Caco-2 (cell line): ENCODE measurements at regions not wholly inside any gene's neighbourhood (a gene's known extent, or its start where the extent isn't known, plus 50 kb on each side); places are given as distances from the start of the nearest gene placed in this dataset.

Experiments used
- BruUV-seq: library from RNA; stranded (reverse); fragments of 400-500 nt; replicated peaks from 2 replicates; lab custom pipeline; 2021; lab: Mats Ljungman, UMichigan
- CTCF ChIA-PET: fragments of 300-600 bp; sonication (Branson Sonifier 250); formaldehyde crosslinking; loops from one replicate; lab custom pipeline; 2022; ENCODE audit warnings: antibody characterized with exemption; lab: Charles Lee
- POLR2A ChIA-PET: fragments of 300-600 bp; sonication (Branson Sonifier 250); formaldehyde crosslinking; loops from one replicate; lab custom pipeline; 2022; ENCODE audit warnings: antibody characterized with exemption; lab: Charles Lee
- DNase-seq, 2 experiments: peaks; one replicate each; pipeline versions ENCODE4 v3.0.0 to v3.0.0-alpha.2; 2020 to 2022
- H3K27me3 ChIP-seq: replicated peaks from 2 replicates; pipeline ENCODE4 v1.6.0; 2011; ENCODE audit warnings: low read length; ENCODE audit not compliant: control insufficient read depth, insufficient read depth
- H3K36me3 ChIP-seq: 2 replicates; pipeline ENCODE4 v1.5.1; 2011; ENCODE audit warnings: low read length; ENCODE audit not compliant: control insufficient read depth, insufficient read depth
- H3K4me1 ChIP-seq: fragments of 250-450 bp; sonication (Bioruptor Pico); 2 replicates; pipeline ENCODE4 v1.5.1; 2020; ENCODE audit warnings: mild to moderate bottlenecking
- H3K4me3 ChIP-seq: 2 replicates; pipeline ENCODE4 v1.5.1; 2011; ENCODE audit warnings: low read depth, mild to moderate bottlenecking, control low read depth, low read length
- H3K9me3 ChIP-seq: fragments of 250-450 bp; sonication (Bioruptor Pico); 2 replicates; pipeline ENCODE4 v1.5.1; 2020; ENCODE audit warnings: mild to moderate bottlenecking, moderate library complexity
- H3K27ac Mint-ChIP-seq: one replicate; pipeline ENCODE4 v1.8.0; 2022; ENCODE audit warnings: mixed read lengths; ENCODE audit not compliant: unreplicated experiment
- H3K27me3 Mint-ChIP-seq: one replicate; pipeline ENCODE4 v1.8.0; 2022; ENCODE audit warnings: mixed read lengths; ENCODE audit not compliant: insufficient read depth, unreplicated experiment
- H3K36me3 Mint-ChIP-seq: one replicate; pipeline ENCODE4 v1.8.0; 2022; ENCODE audit warnings: mild to moderate bottlenecking, mixed read lengths; ENCODE audit not compliant: insufficient read depth, unreplicated experiment
- H3K4me1 Mint-ChIP-seq: one replicate; pipeline ENCODE4 v1.8.0; 2022; ENCODE audit warnings: low read depth, mixed read lengths; ENCODE audit not compliant: unreplicated experiment
- H3K4me3 Mint-ChIP-seq: one replicate; pipeline ENCODE4 v1.8.0; 2022; ENCODE audit warnings: mild to moderate bottlenecking, moderate library complexity, mixed read lengths; ENCODE audit not compliant: unreplicated experiment
- H3K9me3 Mint-ChIP-seq: one replicate; pipeline ENCODE4 v1.8.0; 2022; ENCODE audit warnings: mixed read lengths; ENCODE audit not compliant: unreplicated experiment
- CTCF ChIP-seq, 2 experiments: fragments of 200-600 bp in 1 of 2; IDR thresholded peaks; 1 replicate in 1 of 2; 2 replicates in 1 of 2; pipeline versions ENCODE4 v1.5.1 to v1.8.0; 2011 to 2022; ENCODE audit warnings: antibody characterized with exemption in 1 of 2, control low read depth in 1 of 2, inconsistent platforms in 1 of 2, low read depth in 1 of 2, low read length in 1 of 2, mild to moderate bottlenecking in 1 of 2, moderate library complexity in 1 of 2; ENCODE audit not compliant: insufficient read depth in 1 of 2, severe bottlenecking in 1 of 2, unreplicated experiment in 1 of 2
- intact Hi-C: fragments of 100-400 bp; cut with micrococcal nuclease; formaldehyde crosslinking; loops from one replicate; pipeline ENCODE4 v1.10.0; 2022; ENCODE audit not compliant: unreplicated experiment

GRCh38 chr5:40317023-40317422, 362.7 kb upstream of the PTGER4 start:
- Histone ChIP-seq H3K27me3 (no peaks in the 10 kb centered on the region), H3K4me3 (no peak overlapping the region), H3K4me1 (no peaks in the 10 kb centered on the region), H3K9me3 (no peaks in the 10 kb centered on the region), H3K36me3 (no peaks in the 10 kb centered on the region)
- no peak for DNase-seq
- ChIA-PET CTCF (no interaction called here), POLR2A (no interaction called here)
- TF ChIP-seq CTCF (IDR thresholded peaks at IDR 0.05; ENCODE audit: insufficient read depth in 1 of 2, low read depth in 1 of 2, low read length in 1 of 2, severe bottlenecking in 1 of 2, unreplicated experiment in 1 of 2), result no peak
- intact Hi-C loops, result no loop called here
- H3K9me3 Mint-ChIP-seq, result no peaks in the 10 kb centered on the region
- no peaks in the 10 kb centered on the region for H3K36me3 Mint-ChIP-seq
- peaks cover 10% of the 10 kb centered on the region for H3K27me3 Mint-ChIP-seq
- H3K27ac Mint-ChIP-seq, result no peak overlapping the region
- no peaks in the 10 kb centered on the region for H3K4me1 Mint-ChIP-seq
- BruUV-seq, result no TSS peak
- H3K4me3 Mint-ChIP-seq, result no peak overlapping the region

GRCh38 chr5:40315126-40315525, 364.6 kb upstream of the PTGER4 start:
- ChIA-PET POLR2A (no interaction called here), CTCF (no interaction called here)
- H3K4me1 Mint-ChIP-seq, result no peaks in the 10 kb centered on the region
- peaks cover 8% of the 10 kb centered on the region for H3K27me3 Mint-ChIP-seq
- intact Hi-C loops, result no loop called here
- no peak overlapping the region for H3K4me3 Mint-ChIP-seq
- H3K4me1 ChIP-seq, result no peaks in the 10 kb centered on the region
- H3K36me3 ChIP-seq, result no peaks in the 10 kb centered on the region
- no peak overlapping the region for H3K4me3 ChIP-seq
- no peaks in the 10 kb centered on the region for H3K27me3 ChIP-seq
- H3K9me3 Mint-ChIP-seq, result no peaks in the 10 kb centered on the region
- no peak for DNase-seq
- TF ChIP-seq CTCF (IDR thresholded peaks at IDR 0.05; ENCODE audit: insufficient read depth in 1 of 2, low read depth in 1 of 2, low read length in 1 of 2, severe bottlenecking in 1 of 2, unreplicated experiment in 1 of 2), result no peak
- no peaks in the 10 kb centered on the region for H3K36me3 Mint-ChIP-seq
- no peaks in the 10 kb centered on the region for H3K9me3 ChIP-seq
- no peak overlapping the region for H3K27ac Mint-ChIP-seq
- no TSS peak for BruUV-seq

- BruUV-seq, result no TSS peak
- no peaks in the 10 kb centered on the region for H3K9me3 ChIP-seq
- intact Hi-C loops, result no loop called here
- DNase-seq, result no peak
- no peaks in the 10 kb centered on the region for H3K36me3 Mint-ChIP-seq
- H3K36me3 ChIP-seq, result no peaks in the 10 kb centered on the region
- H3K4me3 ChIP-seq, result no peak overlapping the region
- no peaks in the 10 kb centered on the region for H3K9me3 Mint-ChIP-seq
- H3K4me1 ChIP-seq, result no peaks in the 10 kb centered on the region
- H3K4me3 Mint-ChIP-seq, result no peak overlapping the region
- no peaks in the 10 kb centered on the region for H3K4me1 Mint-ChIP-seq
- no peak for TF ChIP-seq CTCF (IDR thresholded peaks at IDR 0.05; ENCODE audit: insufficient read depth in 1 of 2, low read depth in 1 of 2, low read length in 1 of 2, severe bottlenecking in 1 of 2, unreplicated experiment in 1 of 2)
- H3K27me3 Mint-ChIP-seq, result peaks cover 8% of the 10 kb centered on the region
- ChIA-PET POLR2A (no interaction called here), CTCF (no interaction called here)
- no peaks in the 10 kb centered on the region for H3K27me3 ChIP-seq
- no peak overlapping the region for H3K27ac Mint-ChIP-seq
Measured at GRCh38 chr5:40314275-40314674, 365.4 kb upstream of the PTGER4 start.
